ENCODE measurements at regions not wholly inside any gene's neighbourhood (a gene's known extent, or its start where the extent isn't known, plus 50 kb on each side); places are given as distances from the start of the nearest gene placed in this dataset.

- no peak for TF ChIP-seq POLR2A (IDR thresholded peaks at IDR 0.05)
- no peak for TF ChIP-seq CTCF (IDR thresholded peaks at IDR 0.05)
Observed at GRCh38 chr12:61523276-61523992, 736.8 kb upstream of the USP15 start.
